Right forelimb (tissue), 1 donor: ENCODE measurements at regions not wholly inside any gene's neighbourhood (a gene's known extent, or its start where the extent isn't known, plus 50 kb on each side); places are given as distances from the start of the nearest gene placed in this dataset.
A peak's percentile ranks its signal among the peaks of the same experiment; 100 is the strongest.

ENCODE experiments used
- DNase-seq: peaks from one replicate; pipeline ENCODE4 v3.0.0-alpha.2; 2018

- DNase-seq = no peak
These were observed 112.4 kb upstream of the SPACA1 start for GRCh38 chr6:87935196-87935595.

- no peak for DNase-seq
These were observed 115.3 kb upstream of the SPACA1 start for GRCh38 chr6:87932361-87932760.

- DNase-seq = peak; percentile 80
These were observed 117.8 kb upstream of the SPACA1 start for GRCh38 chr6:87929843-87930288.

- DNase-seq = no peak
These were observed 121.0 kb upstream of the SPACA1 start for GRCh38 chr6:87926687-87927086.

DNA sequence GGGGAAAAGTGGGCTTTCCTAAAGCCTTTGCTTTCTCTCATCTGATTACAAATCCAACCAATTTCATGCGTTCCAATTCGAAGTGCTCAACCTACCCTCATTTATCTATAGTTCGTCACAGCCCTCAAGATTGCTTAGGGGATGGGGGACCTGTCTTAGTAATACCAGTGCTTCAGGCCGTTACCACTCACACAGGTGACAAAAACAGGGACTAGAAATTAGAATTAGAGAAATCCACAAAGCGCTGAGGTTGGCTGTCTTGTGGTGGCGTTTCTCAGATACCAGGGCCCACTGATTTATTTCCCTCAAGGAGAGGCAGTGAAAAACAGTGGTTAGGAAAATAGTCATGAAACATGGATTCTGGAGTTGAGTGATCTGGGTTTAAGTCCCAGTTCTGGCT, 121.6 kb upstream of the SPACA1 start:
- no peak for DNase-seq

DNA sequence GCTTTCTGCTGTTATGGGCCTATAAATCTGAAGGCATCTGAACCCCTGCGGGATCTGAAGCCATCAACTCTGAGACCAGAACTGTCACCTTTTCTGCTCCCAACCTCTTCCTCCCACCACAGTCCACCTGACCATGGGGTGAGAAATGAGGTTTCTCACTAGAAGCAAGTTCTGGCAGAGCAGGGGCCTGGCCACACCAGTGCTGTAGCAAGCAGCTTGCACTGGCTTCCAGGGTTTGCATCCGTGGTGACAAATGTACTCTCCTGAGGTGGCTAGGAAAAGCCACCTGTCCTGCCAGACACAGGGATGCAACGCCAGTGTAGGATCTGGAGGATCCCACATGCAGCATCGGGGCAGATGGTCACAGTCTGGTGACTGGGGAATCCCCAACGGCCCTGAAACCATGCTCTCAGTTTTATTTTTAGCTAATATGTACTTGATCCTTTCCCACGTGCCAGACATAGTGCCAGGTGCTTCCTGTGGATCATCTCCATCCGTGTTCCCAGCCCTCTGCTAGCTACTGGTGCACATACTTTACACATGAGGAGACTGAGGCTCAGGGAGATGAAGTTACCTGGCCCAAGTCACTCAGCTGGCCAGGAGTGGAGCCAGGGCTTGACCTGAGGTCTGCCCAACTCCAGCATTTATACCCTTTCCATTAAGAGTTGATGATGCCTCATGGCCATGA, 122.1 kb upstream of the SPACA1 start:
- no peak for DNase-seq

GRCh38 chr6:87923389-87924050, 124.1 kb upstream of the SPACA1 start:
- no peak for DNase-seq

- DNase-seq = no peak
These were observed 124.7 kb upstream of the SPACA1 start for GRCh38 chr6:87922947-87923330.

DNA sequence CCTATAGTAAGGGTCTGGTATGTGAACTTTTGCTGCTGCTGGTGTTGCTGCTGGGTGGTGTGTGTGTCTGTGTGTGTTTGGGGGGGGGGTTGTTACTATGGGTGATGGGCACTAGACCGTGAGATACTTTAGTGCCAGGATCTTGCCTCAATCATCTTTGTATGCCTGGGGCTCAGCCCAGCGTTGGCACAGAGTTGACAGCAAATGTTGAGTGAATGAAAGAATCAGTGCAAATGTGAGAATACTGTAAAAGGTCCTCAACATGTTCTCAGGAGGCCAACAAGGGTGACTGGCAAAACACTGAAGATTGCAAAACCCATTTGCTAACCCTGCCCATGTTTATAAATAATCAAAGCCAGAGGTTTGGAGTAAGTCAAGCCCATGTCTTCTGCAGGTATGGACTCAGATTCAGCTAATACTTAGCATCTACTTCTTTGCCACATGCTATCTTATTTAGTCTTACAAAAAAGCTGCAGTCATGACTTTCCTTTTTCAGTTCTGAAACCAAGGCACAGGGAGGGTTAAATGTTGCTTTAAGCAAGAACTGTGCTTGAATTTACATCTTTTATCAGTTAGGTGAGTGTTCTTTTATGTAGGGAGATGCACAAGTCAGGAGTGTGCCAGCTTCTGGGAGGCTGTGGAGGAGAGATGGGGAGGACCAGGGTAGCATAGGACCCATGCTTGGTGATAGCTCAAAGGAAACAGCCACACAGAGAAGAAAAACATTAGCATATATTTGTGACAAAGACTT, 125.3 kb upstream of the SPACA1 start:
- DNase-seq = no peak

GRCh38 chr6:87921034-87921433, 126.6 kb upstream of the SPACA1 start:
- DNase-seq = no peak

DNA sequence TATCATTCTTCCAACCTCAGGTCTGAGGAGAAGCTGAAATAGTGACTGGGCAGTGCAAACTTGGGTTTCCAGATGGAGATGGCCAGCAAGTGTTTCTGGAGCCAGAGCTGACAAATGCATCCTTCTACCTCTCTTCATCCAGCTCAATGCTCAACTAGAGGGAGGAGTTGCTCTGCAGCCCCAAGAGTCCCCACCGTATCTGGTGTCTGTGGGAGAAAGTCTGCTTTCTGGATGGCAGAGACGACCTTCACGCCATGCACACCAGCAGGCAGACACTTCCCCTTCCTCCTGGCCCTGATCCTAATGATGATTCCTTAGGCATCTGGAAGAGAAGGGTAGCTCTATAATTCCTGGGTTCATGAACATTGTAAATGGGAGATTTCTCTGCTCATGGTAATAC, 127.4 kb upstream of the SPACA1 start:
- no peak for DNase-seq

GRCh38 chr6:87919416-87919815, 128.2 kb upstream of the SPACA1 start:
- DNase-seq = no peak

- DNase-seq = no peak
These were observed 128.6 kb upstream of the SPACA1 start for GRCh38 chr6:87919001-87919400.

- no peak for DNase-seq
These were observed 129.1 kb upstream of the SPACA1 start for GRCh38 chr6:87918461-87918941.

DNA sequence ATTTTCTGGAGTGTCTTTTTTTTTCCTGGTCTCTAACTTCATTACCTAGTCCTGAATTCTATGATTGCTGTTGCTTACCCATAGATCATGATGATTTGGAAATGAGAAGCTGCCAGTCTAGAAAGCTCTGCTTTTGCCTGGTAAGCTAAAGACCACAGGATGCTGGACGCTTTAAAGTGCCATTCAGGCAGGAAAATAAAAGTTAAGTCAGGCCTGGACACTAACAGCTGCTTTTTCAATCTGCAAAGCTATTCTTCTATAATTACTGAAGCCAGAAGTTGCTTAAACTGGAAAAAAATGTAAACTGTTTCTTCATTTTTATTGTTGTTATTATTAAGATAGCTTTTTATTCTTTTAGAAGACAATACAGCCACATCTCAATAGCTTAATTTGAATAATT, 129.8 kb upstream of the SPACA1 start:
- DNase-seq = no peak

DNA sequence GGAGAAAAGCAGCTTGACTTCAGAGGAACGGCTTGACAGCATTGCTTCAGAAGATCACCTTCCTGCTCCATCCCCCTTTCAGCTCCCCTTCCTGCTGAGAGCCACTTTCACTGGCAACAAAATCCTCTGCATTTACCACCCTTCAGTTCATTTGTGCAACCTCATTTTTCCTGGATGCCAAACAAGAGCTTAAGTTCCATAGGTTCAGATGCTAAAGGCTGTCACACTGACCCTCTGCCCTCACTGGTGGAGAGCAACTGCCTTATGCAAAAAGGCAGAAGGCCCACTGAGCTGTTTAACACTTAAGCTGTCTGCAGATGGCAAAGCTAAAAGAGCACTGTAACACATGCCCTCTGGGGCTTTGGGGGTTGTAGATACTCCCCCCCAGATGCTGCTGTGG, 131.2 kb upstream of the SPACA1 start:
- no peak for DNase-seq

GRCh38 chr6:87914637-87915395, 132.8 kb upstream of the SPACA1 start:
- DNase-seq = no peak

GRCh38 chr6:87913974-87914373, 133.7 kb upstream of the SPACA1 start:
- DNase-seq = no peak

GRCh38 chr6:87912102-87912501, 135.5 kb upstream of the SPACA1 start:
- no peak for DNase-seq

DNA sequence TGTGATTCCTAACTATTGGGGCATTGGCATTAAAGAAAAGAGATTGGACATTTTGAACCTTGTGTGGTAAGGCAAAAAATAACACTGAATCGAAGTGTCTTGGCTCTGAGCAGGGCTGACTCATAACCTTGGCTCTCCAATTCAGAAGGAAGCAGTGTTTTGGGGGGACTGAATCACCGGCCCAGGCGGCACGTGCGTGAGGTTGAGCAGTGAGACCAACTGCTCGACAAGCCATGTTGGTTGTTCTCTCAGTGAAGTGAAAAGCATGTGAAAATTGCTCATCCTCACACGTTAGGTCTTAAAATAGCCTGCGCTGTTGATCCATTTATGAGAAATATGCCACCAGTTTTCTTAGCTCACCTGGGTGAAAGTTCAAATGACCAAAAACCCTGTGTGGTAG, 137.8 kb upstream of the SPACA1 start:
- DNase-seq = no peak

- DNase-seq = no peak
These were observed 138.4 kb upstream of the SPACA1 start for GRCh38 chr6:87908978-87909811.

GRCh38 chr6:87907521-87907920, 140.1 kb upstream of the SPACA1 start:
- no peak for DNase-seq
